Osteocyte (in vitro differentiated cells): ENCODE measurements at regions not wholly inside any gene's neighbourhood (a gene's known extent, or its start where the extent isn't known, plus 50 kb on each side); places are given as distances from the start of the nearest gene placed in this dataset.

ENCODE experiments used
- DNase-seq: peaks from one replicate; pipeline ENCODE4 v3.0.0; 2021; ENCODE audit warnings: mixed read lengths; ENCODE audit not compliant: unreplicated experiment; ENCODE audit errors: extremely low spot score
- H3K27ac Mint-ChIP-seq: one replicate; pipeline ENCODE4 v1.8.0; 2021; ENCODE audit warnings: mild to moderate bottlenecking, mixed read lengths; ENCODE audit not compliant: unreplicated experiment
- H3K27me3 Mint-ChIP-seq: one replicate; pipeline ENCODE4 v1.8.0; 2021; ENCODE audit warnings: mixed read lengths; ENCODE audit not compliant: unreplicated experiment
- H3K36me3 Mint-ChIP-seq: one replicate; pipeline ENCODE4 v1.8.0; 2021; ENCODE audit warnings: mixed read lengths; ENCODE audit not compliant: unreplicated experiment
- H3K4me1 Mint-ChIP-seq: one replicate; pipeline ENCODE4 v1.8.0; 2021; ENCODE audit warnings: mixed read lengths; ENCODE audit not compliant: unreplicated experiment
- H3K4me3 Mint-ChIP-seq: one replicate; pipeline ENCODE4 v1.8.0; 2021; ENCODE audit warnings: mild to moderate bottlenecking, moderate library complexity, mixed read lengths; ENCODE audit not compliant: unreplicated experiment
- H3K9me3 Mint-ChIP-seq: one replicate; pipeline ENCODE4 v1.8.0; 2021; ENCODE audit warnings: mixed read lengths; ENCODE audit not compliant: unreplicated experiment
- TF ChIP-seq, protein P1 (sequence below): fragments of 200-600 bp; sonication (generic); IDR thresholded peaks from 2 replicates; pipeline ENCODE4 v1.5.0; 2021; ENCODE audit warnings: antibody characterized with exemption, mild to moderate bottlenecking, moderate library complexity

GRCh38 chr11:91776655-91777054 is 448.0 kb upstream of the FAT3 start:
- Mint-ChIP-seq H3K4me1 (no peaks in the 10 kb centered on the region), H3K36me3 (no peaks in the 10 kb centered on the region), H3K27me3 (no peaks in the 10 kb centered on the region), H3K27ac (no peak overlapping the region), H3K9me3 (peaks cover 6% of the 10 kb centered on the region), H3K4me3 (no peak overlapping the region)
- TF ChIP-seq, protein P1, sequence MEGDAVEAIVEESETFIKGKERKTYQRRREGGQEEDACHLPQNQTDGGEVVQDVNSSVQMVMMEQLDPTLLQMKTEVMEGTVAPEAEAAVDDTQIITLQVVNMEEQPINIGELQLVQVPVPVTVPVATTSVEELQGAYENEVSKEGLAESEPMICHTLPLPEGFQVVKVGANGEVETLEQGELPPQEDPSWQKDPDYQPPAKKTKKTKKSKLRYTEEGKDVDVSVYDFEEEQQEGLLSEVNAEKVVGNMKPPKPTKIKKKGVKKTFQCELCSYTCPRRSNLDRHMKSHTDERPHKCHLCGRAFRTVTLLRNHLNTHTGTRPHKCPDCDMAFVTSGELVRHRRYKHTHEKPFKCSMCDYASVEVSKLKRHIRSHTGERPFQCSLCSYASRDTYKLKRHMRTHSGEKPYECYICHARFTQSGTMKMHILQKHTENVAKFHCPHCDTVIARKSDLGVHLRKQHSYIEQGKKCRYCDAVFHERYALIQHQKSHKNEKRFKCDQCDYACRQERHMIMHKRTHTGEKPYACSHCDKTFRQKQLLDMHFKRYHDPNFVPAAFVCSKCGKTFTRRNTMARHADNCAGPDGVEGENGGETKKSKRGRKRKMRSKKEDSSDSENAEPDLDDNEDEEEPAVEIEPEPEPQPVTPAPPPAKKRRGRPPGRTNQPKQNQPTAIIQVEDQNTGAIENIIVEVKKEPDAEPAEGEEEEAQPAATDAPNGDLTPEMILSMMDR, result no peak
- no peak for DNase-seq

DNA sequence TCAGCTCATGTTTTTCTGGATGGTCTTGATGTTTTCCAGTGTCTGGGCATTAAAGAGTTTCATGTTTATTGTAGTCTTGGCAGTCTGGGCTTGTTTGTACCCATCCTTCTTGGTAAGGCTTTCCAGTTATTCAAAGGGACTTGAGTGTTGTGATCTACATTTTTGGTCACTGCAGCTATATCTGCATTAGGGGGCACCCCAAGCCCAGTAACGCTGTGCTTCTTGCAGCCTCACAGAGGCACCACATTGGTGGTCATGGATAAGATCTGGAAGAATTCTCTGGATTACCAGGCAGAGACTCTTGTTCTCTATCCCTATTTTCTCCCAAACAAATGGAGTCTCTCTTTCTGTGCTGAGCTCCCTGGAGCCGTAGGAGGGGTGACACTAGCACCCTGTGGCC is 451.5 kb upstream of the FAT3 start:
- Mint-ChIP-seq H3K9me3 (peaks cover 6% of the 10 kb centered on the region), H3K36me3 (no peaks in the 10 kb centered on the region), H3K27ac (no peak overlapping the region), H3K27me3 (no peaks in the 10 kb centered on the region), H3K4me1 (no peaks in the 10 kb centered on the region), H3K4me3 (no peak overlapping the region)
- TF ChIP-seq, protein P1, result no peak
- DNase-seq, result no peak

- Mint-ChIP-seq H3K27ac (no peak overlapping the region), H3K9me3 (peaks cover 6% of the 10 kb centered on the region), H3K27me3 (no peaks in the 10 kb centered on the region), H3K4me1 (no peaks in the 10 kb centered on the region), H3K36me3 (no peaks in the 10 kb centered on the region), H3K4me3 (no peak overlapping the region)
- TF ChIP-seq, protein P1, result no peak
- DNase-seq, result no peak
These were observed 452.7 kb upstream of the FAT3 start for GRCh38 chr11:91771961-91772360.

GRCh38 chr11:91768783-91769182 is 455.8 kb upstream of the FAT3 start:
- Mint-ChIP-seq H3K27me3 (peaks cover 10% of the 10 kb centered on the region), H3K4me1 (no peaks in the 10 kb centered on the region), H3K4me3 (no peak overlapping the region), H3K9me3 (peaks cover 6% of the 10 kb centered on the region), H3K36me3 (no peaks in the 10 kb centered on the region), H3K27ac (no peak overlapping the region)
- no peak for DNase-seq
- TF ChIP-seq, protein P1, result no peak

DNA sequence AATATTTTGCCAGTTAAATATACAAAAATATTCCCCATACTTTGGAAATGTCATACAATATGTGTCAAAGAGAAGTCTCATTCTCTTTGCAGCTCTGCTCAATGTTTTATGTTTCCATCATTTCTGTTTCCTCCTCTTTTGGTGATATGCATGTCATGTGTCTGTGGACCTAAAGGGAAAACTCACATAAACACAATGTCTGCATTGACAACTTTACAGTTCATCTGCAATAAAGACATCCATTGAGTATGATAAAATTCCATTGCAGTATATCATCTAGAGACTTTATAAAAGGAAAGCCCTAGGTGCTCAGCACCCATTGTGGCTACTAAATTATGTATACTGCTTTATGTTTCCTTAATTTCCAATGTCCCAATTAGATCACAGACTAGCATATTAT is 461.3 kb upstream of the FAT3 start:
- no peak for DNase-seq
- H3K27me3 Mint-ChIP-seq, result peaks cover 10% of the 10 kb centered on the region
- no peaks in the 10 kb centered on the region for H3K4me1 Mint-ChIP-seq
- H3K9me3 Mint-ChIP-seq, result no peaks in the 10 kb centered on the region
- H3K36me3 Mint-ChIP-seq, result no peaks in the 10 kb centered on the region
- H3K27ac Mint-ChIP-seq, result no peak overlapping the region
- TF ChIP-seq, protein P1, result no peak
- no peak overlapping the region for H3K4me3 Mint-ChIP-seq
